SK-N-SH treated with all-trans-retinoic acid at 6 μM for 48 hours (cell line): ENCODE measurements at regions not wholly inside any gene's neighbourhood (a gene's known extent, or its start where the extent isn't known, plus 50 kb on each side); places are given as distances from the start of the nearest gene placed in this dataset.

ENCODE experiments used
- ATAC-seq: fragments of 200-7000 bp; cut with Tn5 transposase; 3 replicates; pipeline ENCODE4 v1.9.1; 2020; ENCODE audit warnings: mild to moderate bottlenecking, moderate library complexity
- ARNTL ChIP-seq: fragments of 450-650 bp; formaldehyde crosslinking; IDR thresholded peaks from 2 replicates; pipeline ENCODE4 v1.5.0; 2020; ENCODE audit warnings: low read depth, mild to moderate bottlenecking, moderate library complexity, borderline replicate concordance
- CREB5 ChIP-seq: fragments of 250-450 bp; sonication (Bioruptor Pico); IDR thresholded peaks from 2 replicates; pipeline ENCODE4 v1.5.1; 2020; ENCODE audit warnings: low read depth, mild to moderate bottlenecking, moderate library complexity
- CSDC2 ChIP-seq: fragments of 250-450 bp; sonication (Bioruptor Pico); IDR thresholded peaks from 2 replicates; pipeline ENCODE4 v1.5.0; 2020; ENCODE audit warnings: mild to moderate bottlenecking, moderate library complexity
- CSRNP3 ChIP-seq: fragments of 250-450 bp; sonication (Bioruptor Pico); IDR thresholded peaks from 2 replicates; pipeline ENCODE4 v1.5.1; 2021; ENCODE audit warnings: mild to moderate bottlenecking, moderate library complexity
- ESRRG ChIP-seq: fragments of 250-450 bp; sonication (Bioruptor Pico); IDR thresholded peaks from 2 replicates; pipeline ENCODE4 v1.6.1; 2021; ENCODE audit warnings: mild to moderate bottlenecking
- ISL1 ChIP-seq: fragments of 250-450 bp; sonication (Bioruptor Pico); IDR thresholded peaks from 2 replicates; pipeline ENCODE4 v2.1.2; 2022; ENCODE audit warnings: mild to moderate bottlenecking, moderate library complexity
- OSR1 ChIP-seq: fragments of 250-450 bp; sonication (Bioruptor Pico); IDR thresholded peaks from 2 replicates; pipeline ENCODE4 v1.8.0; 2022; ENCODE audit warnings: moderate library complexity, mild to moderate bottlenecking, inconsistent platforms
- PATZ1 ChIP-seq: fragments of 250-450 bp; sonication (Bioruptor Pico); IDR thresholded peaks from 2 replicates; pipeline ENCODE4 v1.8.0; 2020; ENCODE audit warnings: mild to moderate bottlenecking, moderate library complexity, borderline replicate concordance
- POU6F1 ChIP-seq: fragments of 250-450 bp; sonication (Bioruptor Pico); IDR thresholded peaks from 2 replicates; pipeline ENCODE4 v1.8.0; 2021; ENCODE audit warnings: low read depth, mild to moderate bottlenecking, moderate library complexity, borderline replicate concordance
- PPARA ChIP-seq: fragments of 250-450 bp; sonication (Bioruptor Pico); IDR thresholded peaks from 2 replicates; pipeline ENCODE4 v1.5.0; 2020; ENCODE audit warnings: mild to moderate bottlenecking, borderline replicate concordance
- TCF4 ChIP-seq: fragments of 250-450 bp; sonication (Bioruptor Pico); IDR thresholded peaks from 2 replicates; pipeline ENCODE4 v1.8.0; 2021; ENCODE audit warnings: mild to moderate bottlenecking, moderate library complexity, borderline replicate concordance
- TSHZ2 ChIP-seq: fragments of 250-450 bp; sonication (Bioruptor Pico); IDR thresholded peaks from 2 replicates; pipeline ENCODE4 v1.5.0; 2020; ENCODE audit warnings: mild to moderate bottlenecking, moderate library complexity
- ZC3H10 ChIP-seq: fragments of 250-450 bp; sonication (Bioruptor Pico); IDR thresholded peaks from 2 replicates; pipeline ENCODE4 v1.5.1; 2021; ENCODE audit warnings: mild to moderate bottlenecking, moderate library complexity
- ZFP3 ChIP-seq: fragments of 250-450 bp; sonication (Bioruptor Pico); IDR thresholded peaks from 2 replicates; pipeline ENCODE4 v1.5.0; 2020; ENCODE audit warnings: mild to moderate bottlenecking, moderate library complexity
- ZFP30 ChIP-seq: fragments of 450-650 bp; formaldehyde crosslinking; IDR thresholded peaks from 2 replicates; pipeline ENCODE4 v1.5.0; 2022; ENCODE audit warnings: mild to moderate bottlenecking, moderate library complexity
- ZNF565 ChIP-seq: fragments of 450-650 bp; formaldehyde crosslinking; conservative IDR thresholded peaks from 2 replicates; pipeline ENCODE4 v1.5.0; 2020; ENCODE audit warnings: low read depth, mild to moderate bottlenecking, moderate library complexity
- ZNF70 ChIP-seq: fragments of 450-650 bp; formaldehyde crosslinking; IDR thresholded peaks from 2 replicates; pipeline ENCODE4 v1.5.0; 2020; ENCODE audit warnings: mild to moderate bottlenecking, moderate library complexity
- ZNF8 ChIP-seq: fragments of 450-650 bp; formaldehyde crosslinking; IDR thresholded peaks from 2 replicates; pipeline ENCODE4 v1.5.0; 2020; ENCODE audit warnings: mild to moderate bottlenecking, moderate library complexity

GRCh38 chr1:229066591-229066990 lies 204.3 kb upstream of the RAB4A start:
- no peak for TF ChIP-seq CSDC2 (CRISPR knock-in tag)
- no peak for TF ChIP-seq OSR1
- no peak for ATAC-seq

GRCh38 chr1:229067546-229067945 lies 203.4 kb upstream of the RAB4A start:
- ATAC-seq: no peak

GRCh38 chr1:229068270-229068987 lies 202.5 kb upstream of the RAB4A start:
- ATAC-seq: no peak
- TF ChIP-seq ZNF8 (CRISPR knock-in tag) (no peak), ZNF70 (CRISPR knock-in tag) (no peak), ZC3H10 (CRISPR knock-in tag) (no peak), ESRRG (CRISPR knock-in tag) (no peak), ZFP30 (CRISPR knock-in tag) (no peak), TSHZ2 (CRISPR knock-in tag) (no peak), PATZ1 (CRISPR knock-in tag) (no peak), ISL1 (CRISPR knock-in tag) (no peak), POU6F1 (CRISPR knock-in tag) (no peak), ZNF565 (CRISPR knock-in tag) (no peak)
- TF ChIP-seq, all 23 proteins: peak for 0

More at GRCh38 chr1:229067546-229067945, 203.4 kb upstream of the RAB4A start:
- TF ChIP-seq ZFP3: no peak
- TF ChIP-seq CSRNP3 (CRISPR knock-in tag): no peak
- TF ChIP-seq ZFP30 (CRISPR knock-in tag): no peak
- no peak for TF ChIP-seq ESRRG (CRISPR knock-in tag)
- no peak for TF ChIP-seq CREB5 (CRISPR knock-in tag)
- TF ChIP-seq PPARA (CRISPR knock-in tag): no peak
- no peak for TF ChIP-seq ZNF8 (CRISPR knock-in tag)
- no peak for TF ChIP-seq ZNF565 (CRISPR knock-in tag)
- no peak for TF ChIP-seq TSHZ2 (CRISPR knock-in tag)
- TF ChIP-seq TCF4 (CRISPR knock-in tag): no peak
- TF ChIP-seq ISL1 (CRISPR knock-in tag): no peak
- TF ChIP-seq ARNTL (CRISPR knock-in tag): no peak
- TF ChIP-seq, all 23 proteins: peak for 0
